ENCODE measurements at regions not wholly inside any gene's neighbourhood (a gene's known extent, or its start where the extent isn't known, plus 50 kb on each side); places are given as distances from the start of the nearest gene placed in this dataset.

GRCh38 chr5:163005949-163006348 lies 431.4 kb upstream of the CCNG1 start:
- no peak overlapping the region for H3K27ac Mint-ChIP-seq
- H3K27me3 Mint-ChIP-seq (ENCODE audit: low read depth) = no peaks in the 10 kb centered on the region
- ATAC-seq (replicated peaks in 1 of 2) (no peak), DNase-seq (no peak)
- peaks cover 5 to 9% of the 10 kb centered on the region in 2 donors for H3K9me3 Mint-ChIP-seq
- no peak overlapping the region for H3K4me3 Mint-ChIP-seq
- no peaks in the 10 kb centered on the region for H3K4me1 Mint-ChIP-seq (ENCODE audit: low read depth)
- no peaks in the 10 kb centered on the region for H3K36me3 Mint-ChIP-seq (ENCODE audit: insufficient read depth in 2 of 2)

- no peak overlapping the region for H3K27ac Mint-ChIP-seq
- no peaks in the 10 kb centered on the region for H3K4me1 Mint-ChIP-seq (ENCODE audit: low read depth)
- no peaks in the 10 kb centered on the region for H3K36me3 Mint-ChIP-seq (ENCODE audit: insufficient read depth in 2 of 2)
- H3K27me3 Mint-ChIP-seq (ENCODE audit: low read depth) = no peaks in the 10 kb centered on the region
- no peak for DNase-seq
- ATAC-seq (replicated peaks in 1 of 2) = no peak
- no peak overlapping the region for H3K4me3 Mint-ChIP-seq
- H3K9me3 Mint-ChIP-seq = peaks cover 5 to 7% of the 10 kb centered on the region in 2 donors
Measured at GRCh38 chr5:163022582-163023128, 414.7 kb upstream of the CCNG1 start.

- Mint-ChIP-seq H3K4me3 (no peak overlapping the region), H3K4me1 (ENCODE audit: low read depth) (no peaks in the 10 kb centered on the region), H3K27ac (no peak overlapping the region), H3K36me3 (ENCODE audit: insufficient read depth in 2 of 2) (no peaks in the 10 kb centered on the region), H3K27me3 (ENCODE audit: low read depth) (no peaks in the 10 kb centered on the region), H3K9me3 (peaks cover 7 to 8% of the 10 kb centered on the region in 2 donors)
- DNase-seq (no peak), ATAC-seq (replicated peaks in 1 of 2) (no peak)
Measured at GRCh38 chr5:163023846-163024245, 413.5 kb upstream of the CCNG1 start.

- peaks cover 7 to 10% of the 10 kb centered on the region in 2 donors for H3K9me3 Mint-ChIP-seq
- ATAC-seq (replicated peaks in 1 of 2) = no peak
Measured at GRCh38 chr5:163024936-163025335, 412.5 kb upstream of the CCNG1 start.

GRCh38 chr5:163033656-163034055 lies 403.7 kb upstream of the CCNG1 start:
- H3K27me3 Mint-ChIP-seq (ENCODE audit: low read depth) = no peaks in the 10 kb centered on the region
- ATAC-seq (replicated peaks in 1 of 2) (no peak), DNase-seq (no peak)
- H3K36me3 Mint-ChIP-seq (ENCODE audit: insufficient read depth in 2 of 2) = peaks cover 3% of the 10 kb centered on the region in 2 donors
- H3K4me1 Mint-ChIP-seq (ENCODE audit: low read depth) = no peaks in the 10 kb centered on the region
- no peak overlapping the region for H3K27ac Mint-ChIP-seq
- H3K9me3 Mint-ChIP-seq = peaks cover 9 to 11% of the 10 kb centered on the region in 2 donors
- no peak overlapping the region for H3K4me3 Mint-ChIP-seq

More at GRCh38 chr5:163024936-163025335, 412.5 kb upstream of the CCNG1 start:
- H3K36me3 Mint-ChIP-seq (ENCODE audit: insufficient read depth in 2 of 2) = no peaks in the 10 kb centered on the region
- no peaks in the 10 kb centered on the region for H3K27me3 Mint-ChIP-seq (ENCODE audit: low read depth)
- H3K27ac Mint-ChIP-seq = no peak overlapping the region
- DNase-seq = no peak
- H3K4me1 Mint-ChIP-seq (ENCODE audit: low read depth) = no peaks in the 10 kb centered on the region
- H3K4me3 Mint-ChIP-seq = no peak overlapping the region

- Mint-ChIP-seq H3K27me3 (ENCODE audit: low read depth) (no peaks in the 10 kb centered on the region), H3K36me3 (ENCODE audit: insufficient read depth in 2 of 2) (no peaks in the 10 kb centered on the region), H3K4me1 (ENCODE audit: low read depth) (no peaks in the 10 kb centered on the region), H3K9me3 (peaks cover 8 to 19% of the 10 kb centered on the region in 2 donors), H3K27ac (no peak overlapping the region), H3K4me3 (no peak overlapping the region)
- no peak for DNase-seq
- ATAC-seq (replicated peaks in 1 of 2) = no peak
Measured at GRCh38 chr5:163041254-163041653, 396.1 kb upstream of the CCNG1 start.

GRCh38 chr5:163079618-163080017 lies 357.8 kb upstream of the CCNG1 start:
- Mint-ChIP-seq H3K9me3 (peaks cover 8 to 25% of the 10 kb centered on the region in 2 donors), H3K27ac (no peak overlapping the region), H3K36me3 (ENCODE audit: insufficient read depth in 2 of 2) (peaks cover 2 to 4% of the 10 kb centered on the region in 2 donors), H3K4me1 (ENCODE audit: low read depth) (no peaks in the 10 kb centered on the region), H3K4me3 (no peak overlapping the region), H3K27me3 (ENCODE audit: low read depth) (no peaks in the 10 kb centered on the region)
- no peak for ATAC-seq (replicated peaks in 1 of 2)
- no peak for DNase-seq

- Mint-ChIP-seq H3K4me3 (no peak overlapping the region), H3K9me3 (peaks cover 2 to 11% of the 10 kb centered on the region in 2 donors), H3K27ac (no peak overlapping the region), H3K27me3 (ENCODE audit: low read depth) (no peaks in the 10 kb centered on the region), H3K36me3 (ENCODE audit: insufficient read depth in 2 of 2) (peaks cover 0 to 1% of the 10 kb centered on the region in 2 donors), H3K4me1 (ENCODE audit: low read depth) (no peaks in the 10 kb centered on the region)
- DNase-seq (no peak), ATAC-seq (replicated peaks in 1 of 2) (no peak)
Measured at GRCh38 chr5:163089230-163089629, 348.2 kb upstream of the CCNG1 start.

GRCh38 chr5:163089926-163090325 lies 347.5 kb upstream of the CCNG1 start:
- Mint-ChIP-seq H3K27me3 (ENCODE audit: low read depth) (no peaks in the 10 kb centered on the region), H3K36me3 (ENCODE audit: insufficient read depth in 2 of 2) (peaks cover 0 to 1% of the 10 kb centered on the region in 2 donors), H3K27ac (no peak overlapping the region), H3K4me1 (ENCODE audit: low read depth) (no peaks in the 10 kb centered on the region), H3K4me3 (no peak overlapping the region), H3K9me3 (peaks cover 2 to 11% of the 10 kb centered on the region in 2 donors)
- DNase-seq (no peak), ATAC-seq (replicated peaks in 1 of 2) (no peak)

- Mint-ChIP-seq H3K27ac (no peak overlapping the region), H3K4me1 (ENCODE audit: low read depth) (no peaks in the 10 kb centered on the region), H3K4me3 (no peak overlapping the region), H3K27me3 (ENCODE audit: low read depth) (no peaks in the 10 kb centered on the region), H3K36me3 (ENCODE audit: insufficient read depth in 2 of 2) (peaks cover 0 to 1% of the 10 kb centered on the region in 2 donors), H3K9me3 (peaks cover 5 to 6% of the 10 kb centered on the region in 2 donors)
- ATAC-seq (replicated peaks in 1 of 2) (no peak), DNase-seq (no peak)
Measured at GRCh38 chr5:163094492-163095180, 342.8 kb upstream of the CCNG1 start.

- no peaks in the 10 kb centered on the region for H3K4me1 Mint-ChIP-seq (ENCODE audit: low read depth)
- no peaks in the 10 kb centered on the region for H3K36me3 Mint-ChIP-seq (ENCODE audit: insufficient read depth in 2 of 2)
- ATAC-seq (replicated peaks in 1 of 2) (no peak), DNase-seq (no peak)
- no peak overlapping the region for H3K4me3 Mint-ChIP-seq
- no peak overlapping the region for H3K27ac Mint-ChIP-seq
- H3K27me3 Mint-ChIP-seq (ENCODE audit: low read depth) = no peaks in the 10 kb centered on the region
- H3K9me3 Mint-ChIP-seq = peaks cover 13 to 15% of the 10 kb centered on the region in 2 donors
Measured at GRCh38 chr5:163104464-163104863, 332.9 kb upstream of the CCNG1 start.

- ATAC-seq (replicated peaks in 1 of 2) (no peak), DNase-seq (no peak)
- H3K27me3 Mint-ChIP-seq (ENCODE audit: low read depth) = no peaks in the 10 kb centered on the region
- no peaks in the 10 kb centered on the region for H3K36me3 Mint-ChIP-seq (ENCODE audit: insufficient read depth in 2 of 2)
- no peak overlapping the region for H3K27ac Mint-ChIP-seq
- H3K4me1 Mint-ChIP-seq (ENCODE audit: low read depth) = no peaks in the 10 kb centered on the region
- peaks cover 15% of the 10 kb centered on the region in 2 donors for H3K9me3 Mint-ChIP-seq
- no peak overlapping the region for H3K4me3 Mint-ChIP-seq
Measured at GRCh38 chr5:163105456-163105855, 331.9 kb upstream of the CCNG1 start.

- Mint-ChIP-seq H3K4me3 (no peak overlapping the region), H3K9me3 (peaks cover 12 to 15% of the 10 kb centered on the region in 2 donors), H3K4me1 (ENCODE audit: low read depth) (no peaks in the 10 kb centered on the region), H3K27me3 (ENCODE audit: low read depth) (no peaks in the 10 kb centered on the region), H3K36me3 (ENCODE audit: insufficient read depth in 2 of 2) (no peaks in the 10 kb centered on the region), H3K27ac (no peak overlapping the region)
- ATAC-seq (replicated peaks in 1 of 2) (no peak), DNase-seq (no peak)
Measured at GRCh38 chr5:163106098-163106497, 331.3 kb upstream of the CCNG1 start.

GRCh38 chr5:163108351-163108750 lies 329.0 kb upstream of the CCNG1 start:
- DNase-seq = no peak
- Mint-ChIP-seq H3K27me3 (ENCODE audit: low read depth) (no peaks in the 10 kb centered on the region), H3K4me1 (ENCODE audit: low read depth) (no peaks in the 10 kb centered on the region), H3K4me3 (no peak overlapping the region), H3K36me3 (ENCODE audit: insufficient read depth in 2 of 2) (no peaks in the 10 kb centered on the region), H3K9me3 (peaks cover 8 to 13% of the 10 kb centered on the region in 2 donors), H3K27ac (no peak overlapping the region)
- no peak for ATAC-seq (replicated peaks in 1 of 2)

Measured in activated T-cell treated with anti-CD3 and anti-CD28 coated beads, Interleukin-2, amount 50 U/mL, for 72 hours (primary cell).